GM10248 (cell line): ENCODE measurements at regions not wholly inside any gene's neighbourhood (a gene's known extent, or its start where the extent isn't known, plus 50 kb on each side); places are given as distances from the start of the nearest gene placed in this dataset.

Experiments used
- CTCF ChIA-PET: fragments of 300-600 bp; sonication (Branson Sonifier 250); formaldehyde crosslinking; extraction: SDS; loops from one replicate; lab custom pipeline; 2021; ENCODE audit warnings: antibody characterized with exemption; lab: Yijun Ruan, JAX
- POLR2A ChIA-PET: fragments of 350-650 bp; sonication (Branson Sonifier 250); formaldehyde crosslinking; extraction: SDS; loops from one replicate; lab custom pipeline; 2020; ENCODE audit warnings: antibody characterized with exemption; lab: Yijun Ruan, JAX
- DNase-seq: peaks from one replicate; pipeline ENCODE4 v3.0.0; 2012; ENCODE audit errors: extremely low spot score
- TF ChIP-seq, protein P1 (sequence below): IDR thresholded peaks from 2 replicates; pipeline ENCODE4 v1.5.1; 2012; ENCODE audit warnings: mild to moderate bottlenecking, low read depth; ENCODE audit errors: extremely low read depth, missing control alignments, control extremely low read depth

DNA sequence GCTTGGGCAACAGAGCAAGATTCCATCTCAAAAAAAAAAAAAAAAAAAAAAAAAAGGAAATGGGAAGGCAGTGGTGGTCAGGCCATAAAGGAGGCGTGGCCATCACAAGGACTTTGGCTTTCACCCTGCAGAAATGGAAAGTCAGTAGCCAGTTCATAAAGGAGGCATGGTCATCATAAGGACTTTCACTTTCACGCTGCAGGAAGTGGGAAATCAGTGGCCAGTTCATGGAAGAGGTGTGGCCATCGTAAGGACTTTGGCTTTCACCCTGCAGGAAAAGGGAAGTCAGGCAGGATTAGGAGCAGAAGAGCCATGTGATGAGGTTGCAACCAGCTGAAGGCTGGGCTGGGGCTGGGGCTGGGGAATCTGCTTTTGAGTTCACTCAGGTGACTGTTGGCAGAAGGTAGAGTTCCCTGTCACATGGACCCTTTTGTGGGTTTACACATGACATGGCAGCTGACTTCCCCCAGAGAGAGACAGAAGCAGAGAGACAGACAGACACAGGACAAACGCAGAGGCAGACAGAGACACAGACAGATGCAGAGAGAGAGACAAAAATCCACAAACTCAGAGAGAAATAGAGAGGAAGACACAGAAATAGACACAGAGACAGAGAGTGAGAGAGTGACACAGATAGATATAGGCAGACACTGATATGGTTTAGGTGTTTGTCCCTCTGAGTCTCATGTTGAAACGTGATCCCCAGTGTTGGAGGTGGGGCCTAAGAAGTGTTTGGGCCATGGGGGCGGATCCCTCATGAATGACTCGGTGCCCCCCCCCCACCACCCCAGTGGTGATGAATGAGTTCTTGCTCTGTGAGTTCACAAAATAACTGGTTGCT lies 263.9 kb upstream of the KAZN start:
- TF ChIP-seq, protein P1, sequence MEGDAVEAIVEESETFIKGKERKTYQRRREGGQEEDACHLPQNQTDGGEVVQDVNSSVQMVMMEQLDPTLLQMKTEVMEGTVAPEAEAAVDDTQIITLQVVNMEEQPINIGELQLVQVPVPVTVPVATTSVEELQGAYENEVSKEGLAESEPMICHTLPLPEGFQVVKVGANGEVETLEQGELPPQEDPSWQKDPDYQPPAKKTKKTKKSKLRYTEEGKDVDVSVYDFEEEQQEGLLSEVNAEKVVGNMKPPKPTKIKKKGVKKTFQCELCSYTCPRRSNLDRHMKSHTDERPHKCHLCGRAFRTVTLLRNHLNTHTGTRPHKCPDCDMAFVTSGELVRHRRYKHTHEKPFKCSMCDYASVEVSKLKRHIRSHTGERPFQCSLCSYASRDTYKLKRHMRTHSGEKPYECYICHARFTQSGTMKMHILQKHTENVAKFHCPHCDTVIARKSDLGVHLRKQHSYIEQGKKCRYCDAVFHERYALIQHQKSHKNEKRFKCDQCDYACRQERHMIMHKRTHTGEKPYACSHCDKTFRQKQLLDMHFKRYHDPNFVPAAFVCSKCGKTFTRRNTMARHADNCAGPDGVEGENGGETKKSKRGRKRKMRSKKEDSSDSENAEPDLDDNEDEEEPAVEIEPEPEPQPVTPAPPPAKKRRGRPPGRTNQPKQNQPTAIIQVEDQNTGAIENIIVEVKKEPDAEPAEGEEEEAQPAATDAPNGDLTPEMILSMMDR: no peak
- ChIA-PET CTCF (no interaction called here), POLR2A (no interaction called here)
- no peak for DNase-seq

DNA sequence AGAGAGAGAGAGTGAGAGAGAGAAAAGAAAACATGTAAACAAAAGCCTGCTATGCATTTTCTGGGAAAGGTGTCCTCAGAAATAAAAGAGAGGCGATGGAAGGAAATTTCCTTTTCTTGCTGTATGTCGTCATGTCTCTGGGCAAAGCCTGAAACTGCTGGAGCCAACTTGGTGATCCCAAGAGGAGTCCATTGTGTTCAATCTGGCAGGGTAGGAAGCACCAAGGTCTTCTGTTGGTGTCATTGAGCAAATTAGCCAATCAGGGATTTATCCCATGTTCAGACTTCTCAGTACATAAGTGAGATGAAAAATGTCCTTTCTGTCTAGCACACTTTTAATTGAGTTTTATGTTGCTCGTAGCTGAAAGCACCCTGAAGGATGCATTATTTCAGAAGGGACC lies 260.0 kb upstream of the KAZN start:
- ChIA-PET POLR2A (no interaction called here), CTCF (no interaction called here)
- no peak for DNase-seq
- TF ChIP-seq, protein P1: no peak

DNA sequence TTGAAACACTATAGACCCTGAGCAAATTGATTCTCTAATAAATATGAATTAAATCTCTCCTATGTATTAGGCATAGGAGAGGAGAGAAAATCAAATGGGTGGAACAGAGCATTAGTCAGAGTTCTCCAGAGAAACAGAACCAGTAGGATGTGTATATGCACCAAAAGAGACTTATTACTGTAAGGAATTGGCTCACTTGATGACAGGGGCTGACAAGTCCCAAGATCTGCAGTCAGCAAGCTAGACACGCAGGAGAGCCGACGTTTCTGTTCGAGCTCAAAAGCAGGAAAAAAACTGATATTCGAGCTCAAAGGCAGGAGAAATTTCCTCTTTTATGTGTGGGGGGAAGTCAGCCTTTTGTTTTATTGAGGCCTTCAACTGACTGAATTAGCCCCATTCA lies 259.2 kb upstream of the KAZN start:
- TF ChIP-seq, protein P1: no peak
- no peak for DNase-seq
- POLR2A ChIA-PET: no interaction called here
- CTCF ChIA-PET: interaction anchor here (1.3 kb wide), 1 partner anchor 12 kb away, joined by 4 read pairs; no protein-coding TSS in a partner anchor

DNA sequence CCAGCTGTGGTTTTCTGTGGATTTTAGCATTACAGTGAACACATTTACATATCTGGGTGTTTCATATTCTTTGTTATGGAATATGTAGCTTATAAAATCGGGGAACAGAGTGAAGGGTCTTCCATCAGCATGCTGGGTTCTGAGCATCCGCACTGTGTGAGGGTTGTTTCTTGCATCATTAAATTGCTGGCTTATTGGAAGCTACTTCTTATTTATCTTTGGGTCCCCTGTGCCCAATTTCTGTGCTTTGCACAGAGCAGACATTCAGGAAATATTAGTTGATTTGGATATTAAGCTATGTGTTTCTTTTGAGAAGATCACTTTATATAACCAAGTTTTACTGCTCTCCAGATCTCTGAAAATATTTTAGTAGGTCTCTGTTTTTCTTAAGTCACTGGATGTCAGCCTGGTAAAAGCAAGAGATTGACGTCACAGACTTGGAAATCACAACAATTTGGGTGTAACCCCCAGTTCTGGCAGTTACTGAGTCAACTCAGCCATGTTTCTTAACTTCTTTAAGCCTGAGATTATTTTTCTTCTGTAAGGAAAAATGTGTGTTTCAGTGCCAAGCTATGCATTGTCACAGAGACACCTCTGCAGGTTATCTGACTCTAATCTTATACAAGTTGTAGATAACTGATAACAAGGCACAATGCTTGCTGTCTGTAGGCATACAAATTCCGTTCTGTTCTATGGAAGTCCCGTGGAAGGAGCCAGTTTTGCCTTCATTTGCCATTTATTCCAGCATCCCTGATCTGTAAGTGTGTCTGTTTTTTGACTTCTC lies 258.3 kb upstream of the KAZN start:
- ChIA-PET POLR2A (no interaction called here), CTCF (interaction anchor here (1.3 kb wide), 1 partner anchor 12 kb away, joined by 4 read pairs; no protein-coding TSS in a partner anchor)
- TF ChIP-seq, protein P1: no peak
- DNase-seq: no peak

DNA sequence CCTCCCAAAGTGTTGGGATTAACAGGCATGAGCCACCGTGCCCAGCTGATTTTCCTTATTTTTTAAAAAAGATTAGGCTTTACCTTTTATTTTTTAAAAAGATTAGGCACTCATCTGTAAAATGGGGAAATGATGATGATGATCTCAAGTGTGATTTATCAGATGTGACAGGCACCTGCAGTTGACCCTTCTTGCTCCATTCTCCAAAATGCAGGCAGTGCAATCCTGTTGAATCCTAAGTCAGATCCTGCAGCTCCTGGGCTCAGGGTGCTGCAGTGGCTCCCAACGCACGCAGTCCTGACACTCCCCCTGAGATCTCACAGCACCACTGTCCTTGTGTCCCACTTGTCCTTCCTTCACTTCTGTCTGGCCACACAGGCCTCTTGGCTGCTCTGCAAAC lies 257.3 kb upstream of the KAZN start:
- TF ChIP-seq, protein P1: no peak
- CTCF ChIA-PET: no interaction called here
- no peak for DNase-seq
- POLR2A ChIA-PET: no interaction called here

DNA sequence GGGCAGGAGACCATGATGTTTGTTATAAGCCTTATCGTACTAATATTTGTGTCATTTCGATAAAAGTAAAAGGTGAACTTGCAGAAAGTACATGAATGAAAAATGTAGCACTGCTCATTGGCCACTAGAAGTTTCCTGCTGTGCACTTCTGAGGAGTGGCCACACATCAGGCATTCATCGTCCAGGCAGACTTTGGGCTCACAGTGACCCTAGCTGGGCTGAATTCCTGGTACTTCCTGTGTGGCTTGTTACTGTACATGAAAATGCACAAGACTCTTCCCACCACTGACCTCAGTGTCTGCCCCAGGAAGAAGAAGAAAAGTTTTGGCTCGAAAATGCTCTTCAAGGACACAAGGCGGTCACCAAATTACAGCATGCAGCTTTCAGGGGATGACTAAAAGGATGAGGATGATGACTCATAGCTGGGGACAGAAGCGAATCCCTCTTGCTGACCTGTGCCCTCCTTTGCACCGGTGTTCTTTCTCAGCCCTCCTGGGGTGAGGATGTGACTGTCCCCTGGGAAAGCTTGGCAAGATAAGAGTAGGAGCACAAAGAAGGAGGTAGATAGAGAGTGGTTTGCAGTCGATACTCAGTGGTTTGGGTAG lies 252.4 kb upstream of the KAZN start:
- TF ChIP-seq, protein P1: no peak
- CTCF ChIA-PET: no interaction called here
- POLR2A ChIA-PET: no interaction called here
- DNase-seq: no peak
